ENCODE measurements at regions not wholly inside any gene's neighbourhood (a gene's known extent, or its start where the extent isn't known, plus 50 kb on each side); places are given as distances from the start of the nearest gene placed in this dataset.

DNA sequence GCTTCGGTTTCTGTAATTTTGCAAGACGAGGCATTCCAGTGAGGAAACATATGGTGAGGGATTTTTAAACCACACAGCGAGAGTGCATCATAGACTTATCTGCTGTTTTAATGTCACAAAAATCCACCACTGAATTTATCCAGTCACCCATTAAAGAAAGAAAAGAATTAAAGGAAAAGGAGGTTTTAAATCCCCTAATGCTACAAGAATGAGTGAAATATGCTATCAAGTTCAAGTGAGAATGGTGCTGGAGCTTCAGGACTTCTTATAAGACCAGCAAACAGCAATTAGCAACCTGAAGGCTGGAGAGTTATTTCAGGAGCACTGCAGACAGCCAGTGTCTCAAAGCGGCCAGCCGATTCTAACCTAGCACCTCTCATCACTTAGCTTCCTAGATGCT lies 439.1 kb upstream of the MGMT start:
- TF ChIP-seq CTCF (IDR thresholded peaks at IDR 0.05; ENCODE audit: low read depth, low read length) (no peak), EZH2phosphoT487 (IDR thresholded peaks at IDR 0.05; ENCODE audit: low read depth) (no peak)

Measured in OCI-LY3 (cell line).